HG03469 (cell line): ENCODE measurements at regions not wholly inside any gene's neighbourhood (a gene's known extent, or its start where the extent isn't known, plus 50 kb on each side); places are given as distances from the start of the nearest gene placed in this dataset.
"Not testable (repeated sequence)": the region's sequence is repeated elsewhere in the genome, so short reads cannot be mapped to it uniquely, and the experiment has no call there.

Experiments used
- ATAC-seq: cut with Tn5 transposase; IDR thresholded peaks from one replicate; pipeline ENCODE4 v1.9.1; 2021; ENCODE audit warnings: mild to moderate bottlenecking, moderate library complexity, moderate number of reproducible peaks; ENCODE audit not compliant: unreplicated experiment

DNA sequence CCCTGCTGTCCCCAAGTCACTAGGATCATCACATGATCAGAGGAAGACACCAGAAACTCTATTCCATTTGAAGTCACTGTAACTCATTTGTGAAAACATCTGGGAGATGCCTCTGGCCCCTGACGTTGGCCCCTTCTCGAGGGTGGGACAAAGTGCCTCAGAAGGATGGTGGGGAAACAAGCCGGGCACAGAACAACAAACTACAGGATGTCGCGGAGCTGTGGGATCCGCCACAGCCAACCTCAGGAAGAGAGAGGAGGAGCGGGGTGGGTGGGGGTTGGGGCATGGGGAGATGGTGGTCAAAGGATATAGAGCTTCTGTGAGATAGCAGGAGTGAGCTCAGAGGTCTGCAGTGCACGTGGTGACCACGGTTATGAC lies 265.6 kb upstream of the TCERG1L start:
- no peak for ATAC-seq

DNA sequence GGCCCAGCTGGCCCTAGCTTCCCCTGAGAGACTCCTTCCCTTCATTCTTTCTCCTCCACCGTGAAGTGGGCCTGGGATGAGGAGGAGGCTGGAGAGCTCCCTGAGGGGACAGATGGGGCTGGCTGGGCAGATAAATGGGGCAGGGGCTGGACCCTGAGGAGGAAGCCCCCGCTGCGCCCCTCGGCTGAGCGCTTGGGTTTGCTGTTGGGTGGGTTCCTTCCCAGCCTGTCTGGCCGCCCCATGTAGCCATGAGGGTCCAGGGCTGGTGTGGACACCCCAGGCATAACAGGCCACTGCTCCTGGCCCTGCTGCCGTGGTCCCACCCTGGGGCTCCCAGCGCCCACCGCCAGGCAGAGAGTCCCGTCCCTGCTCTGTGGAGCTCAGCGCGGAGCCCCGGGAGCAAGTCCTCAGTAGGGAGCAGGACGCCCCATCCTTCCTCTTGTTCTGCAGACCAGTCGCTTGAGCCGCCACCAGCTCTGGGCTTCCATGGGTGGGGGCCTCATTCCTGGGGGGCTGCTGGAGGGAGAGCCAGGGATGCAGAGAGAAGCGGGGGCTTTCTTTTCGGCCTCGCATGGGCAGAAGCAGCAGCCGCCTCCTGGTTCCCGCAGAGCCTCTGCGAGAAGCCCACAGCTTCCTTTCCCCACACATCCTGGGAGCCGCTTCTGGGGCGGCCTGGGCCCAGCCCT lies 266.4 kb upstream of the TCERG1L start:
- no peak for ATAC-seq

DNA sequence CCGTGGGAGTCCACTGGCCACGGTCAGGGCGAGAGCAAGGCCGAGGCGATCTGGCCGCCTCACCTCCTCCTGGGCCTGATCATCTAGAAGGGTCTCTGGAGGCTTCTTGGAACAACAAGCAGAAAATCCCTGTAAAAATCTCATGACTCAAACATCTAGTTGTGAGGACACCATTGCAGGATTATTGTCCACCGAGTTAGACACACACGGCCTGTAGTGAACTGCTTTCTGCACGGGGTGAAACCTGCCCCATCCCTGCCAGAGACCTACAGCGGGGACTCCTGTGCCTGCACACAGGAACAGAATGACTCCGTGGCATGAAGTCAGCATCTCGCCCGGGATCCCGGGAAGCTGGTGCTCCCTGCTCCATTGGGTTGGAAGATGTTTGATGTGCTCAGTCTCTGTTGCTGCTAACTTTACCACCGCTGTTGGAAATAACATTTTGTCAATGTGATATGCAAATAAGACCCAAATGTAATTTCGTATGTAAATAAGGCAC lies 267.0 kb upstream of the TCERG1L start:
- ATAC-seq = no peak

DNA sequence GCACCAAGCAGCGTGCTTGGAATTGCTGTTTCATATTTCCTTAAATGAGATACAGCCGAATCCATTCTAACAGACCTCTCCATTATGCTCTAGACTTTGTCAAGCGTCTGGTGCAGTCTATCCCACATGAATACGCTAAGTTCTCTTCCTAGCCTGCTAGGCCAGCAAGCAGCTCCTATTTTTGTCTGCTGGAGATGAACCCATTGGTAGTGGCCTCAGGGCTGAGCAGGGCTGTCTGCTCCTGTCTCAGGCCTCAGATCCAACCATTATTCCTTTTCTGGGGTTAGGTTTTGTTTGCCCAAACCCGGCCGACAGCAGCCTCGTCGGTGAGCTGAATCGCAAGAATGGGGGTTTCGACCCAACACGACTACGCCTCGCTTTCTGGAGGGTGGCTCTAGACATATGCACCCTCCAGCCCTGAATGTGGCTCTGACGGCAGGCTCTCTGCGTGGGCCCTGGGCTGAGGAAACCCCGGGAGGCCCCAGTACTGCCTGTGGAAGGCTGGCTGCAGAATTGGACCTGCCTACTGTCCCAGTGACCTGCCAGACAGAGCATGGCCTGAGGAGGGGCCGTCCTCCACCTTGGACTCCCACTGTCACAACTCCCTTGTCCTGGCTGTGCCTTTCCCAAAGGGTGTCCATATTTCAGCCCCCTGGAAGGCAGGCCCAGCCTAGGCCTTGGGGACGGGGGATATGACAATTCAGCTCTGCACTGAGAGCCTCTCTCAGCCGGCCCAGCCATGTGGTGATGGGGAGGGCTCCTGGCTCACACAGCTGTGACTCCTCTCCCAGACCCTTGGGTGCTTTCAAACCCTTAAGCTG lies 267.9 kb upstream of the TCERG1L start:
- ATAC-seq = no peak

DNA sequence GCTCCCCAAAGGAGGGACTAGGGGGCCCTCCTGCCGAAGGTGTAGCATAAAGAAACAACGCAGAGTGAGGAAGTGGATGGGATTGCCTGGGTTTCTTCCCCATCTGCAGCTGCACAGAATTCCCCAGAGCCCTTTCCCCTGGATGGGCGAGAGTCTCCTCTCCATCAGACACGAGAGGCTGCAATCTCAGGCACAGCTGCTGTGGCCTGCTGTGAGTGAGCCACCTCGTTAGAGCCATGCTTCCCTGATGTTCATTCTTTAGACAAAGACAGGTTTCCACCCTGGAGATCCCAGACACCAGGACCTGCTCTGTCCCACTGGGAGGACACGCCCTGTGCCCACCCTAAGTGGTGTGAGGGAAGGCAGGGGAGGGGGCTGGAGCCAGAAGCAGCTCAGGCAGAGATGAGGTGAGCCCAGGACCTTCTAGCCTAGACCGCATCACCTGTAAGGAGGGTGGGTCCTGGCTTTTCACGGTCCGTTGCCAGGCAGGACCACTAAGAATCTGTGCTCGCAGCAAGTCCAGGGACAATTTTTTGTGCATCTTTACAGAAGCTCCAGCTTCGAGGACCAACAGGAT lies 268.6 kb upstream of the TCERG1L start:
- no peak for ATAC-seq

DNA sequence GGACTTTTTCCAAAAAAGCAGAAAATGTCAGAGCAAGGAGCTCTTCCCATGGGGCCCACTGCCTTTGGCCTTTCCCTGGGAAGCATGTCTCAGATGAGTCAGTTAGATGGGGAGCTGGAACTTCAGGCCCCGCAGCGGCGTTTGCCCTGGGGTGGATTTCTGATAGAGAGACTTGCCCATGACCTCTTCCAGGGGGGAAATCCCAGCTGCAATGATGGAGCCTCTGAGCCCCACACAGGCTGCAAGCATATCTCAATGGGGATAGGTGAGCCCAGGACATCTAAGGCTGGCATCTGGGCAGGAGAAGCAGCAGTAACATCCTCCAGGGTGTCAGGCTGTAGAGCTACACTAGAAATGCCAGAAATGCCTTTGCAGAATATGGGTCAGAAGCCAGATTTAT lies 269.2 kb upstream of the TCERG1L start:
- ATAC-seq = no peak

DNA sequence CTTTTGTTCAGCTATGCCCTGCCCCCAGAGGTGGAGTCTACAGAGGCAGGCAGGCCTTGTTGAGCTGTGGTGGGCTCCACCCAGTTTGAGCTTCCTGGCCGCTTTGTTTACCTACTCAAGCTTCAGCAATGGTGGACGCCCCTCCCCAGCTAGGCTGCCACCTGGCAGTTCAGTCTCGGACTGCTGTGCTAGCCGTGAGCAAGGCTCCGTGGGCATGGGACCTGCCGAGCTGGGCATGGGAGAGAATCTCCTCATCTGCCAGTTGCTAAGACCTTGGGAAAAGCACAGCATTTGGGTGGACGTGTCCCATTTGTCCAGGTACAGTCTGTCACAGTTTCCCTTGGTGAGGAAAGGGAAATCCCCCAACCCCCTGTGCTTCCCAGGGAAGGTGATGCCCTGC lies 270.0 kb upstream of the TCERG1L start:
- ATAC-seq = not testable (repeated sequence)

DNA sequence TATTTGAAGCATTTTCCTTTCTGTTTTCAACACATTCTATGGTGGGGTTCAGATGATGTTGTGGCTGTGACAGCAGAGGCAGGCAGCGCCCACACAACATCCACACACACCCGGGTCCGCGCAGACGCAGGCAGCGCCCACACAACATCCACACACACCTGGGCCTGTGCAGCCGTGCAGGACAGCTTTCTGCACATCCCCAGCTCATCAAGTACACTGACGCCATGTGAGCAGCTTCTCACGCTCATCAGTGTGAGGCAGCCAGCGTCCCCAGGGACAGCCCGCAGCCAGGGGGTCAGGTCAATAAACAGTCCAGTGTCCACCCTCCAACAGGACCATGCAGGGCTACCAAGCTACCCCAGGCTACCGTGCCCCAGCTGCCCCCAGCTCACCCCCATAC lies 272.8 kb upstream of the TCERG1L start:
- no peak for ATAC-seq

DNA sequence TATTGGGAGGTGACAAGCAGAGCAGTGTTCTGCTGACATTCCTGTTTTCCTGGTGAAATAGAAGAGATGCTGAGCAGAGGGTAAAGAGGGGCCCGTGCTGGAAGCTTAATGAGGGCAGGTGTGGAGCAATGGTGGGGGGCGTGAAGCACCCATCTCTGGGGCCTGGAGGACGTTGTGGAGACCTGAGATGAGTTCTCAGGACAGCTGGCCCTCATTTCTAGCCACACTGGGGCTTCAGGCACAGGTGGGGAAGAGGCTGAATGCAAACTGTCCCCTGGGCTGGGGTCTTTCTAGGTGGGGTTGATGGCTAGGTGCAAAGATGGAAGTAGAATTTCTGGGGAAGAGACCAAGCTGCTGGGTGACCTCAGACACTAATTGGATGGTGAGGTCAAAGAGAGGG lies 274.2 kb upstream of the TCERG1L start:
- no peak for ATAC-seq

DNA sequence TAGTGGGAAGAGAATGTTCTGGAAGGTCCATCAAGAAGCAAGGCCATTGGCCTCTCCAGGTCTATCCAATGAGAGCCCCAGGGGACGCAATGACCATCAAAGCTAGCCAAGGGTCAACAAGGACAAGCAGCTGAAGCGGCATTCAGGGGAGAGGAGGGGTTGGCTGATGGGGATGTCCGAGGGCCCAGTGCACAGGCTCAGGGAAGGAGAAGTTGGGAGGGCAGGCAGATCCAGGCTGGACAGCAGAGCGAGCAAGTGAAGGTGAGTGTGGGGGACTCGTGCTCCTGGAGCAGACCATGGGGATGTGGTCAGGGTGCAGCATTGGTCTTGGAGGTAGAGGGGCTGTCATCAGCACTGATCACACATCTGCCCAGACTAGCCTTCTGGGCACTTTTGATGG lies 275.4 kb upstream of the TCERG1L start:
- no peak for ATAC-seq

DNA sequence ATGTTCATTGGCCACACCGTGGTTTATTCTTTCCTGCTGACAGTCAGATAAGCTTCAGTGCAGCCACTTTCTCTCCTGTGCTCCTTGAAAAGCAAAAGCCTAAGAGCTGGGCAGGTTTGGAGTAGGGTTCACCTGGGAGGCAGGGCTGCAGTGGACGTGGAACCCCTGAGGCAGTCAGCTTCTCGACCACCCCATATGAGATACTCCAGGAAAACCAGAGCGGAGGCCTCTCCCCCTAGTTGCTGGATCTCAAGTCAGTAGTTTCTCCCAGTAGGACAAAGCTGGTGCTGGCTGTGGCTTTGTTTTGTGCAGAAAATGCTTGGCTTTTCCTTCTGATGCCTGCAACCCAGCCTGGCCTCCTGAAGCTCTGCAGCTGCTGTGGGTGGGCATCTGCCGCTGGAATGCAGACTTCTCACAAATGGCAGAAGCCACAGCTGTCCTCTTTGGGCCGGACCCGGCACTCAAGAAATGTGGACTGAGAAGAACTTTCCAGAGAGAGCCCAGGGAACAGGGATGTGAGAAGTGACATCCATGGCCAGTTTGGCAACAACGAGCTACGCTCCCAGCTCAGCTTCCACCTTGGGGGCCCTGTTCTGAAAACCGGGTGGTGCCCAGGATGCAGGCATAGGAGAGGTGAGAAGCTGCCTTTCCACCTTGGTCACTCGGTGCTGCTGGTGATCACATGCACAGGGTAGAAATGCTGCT lies 276.6 kb upstream of the TCERG1L start:
- no peak for ATAC-seq

DNA sequence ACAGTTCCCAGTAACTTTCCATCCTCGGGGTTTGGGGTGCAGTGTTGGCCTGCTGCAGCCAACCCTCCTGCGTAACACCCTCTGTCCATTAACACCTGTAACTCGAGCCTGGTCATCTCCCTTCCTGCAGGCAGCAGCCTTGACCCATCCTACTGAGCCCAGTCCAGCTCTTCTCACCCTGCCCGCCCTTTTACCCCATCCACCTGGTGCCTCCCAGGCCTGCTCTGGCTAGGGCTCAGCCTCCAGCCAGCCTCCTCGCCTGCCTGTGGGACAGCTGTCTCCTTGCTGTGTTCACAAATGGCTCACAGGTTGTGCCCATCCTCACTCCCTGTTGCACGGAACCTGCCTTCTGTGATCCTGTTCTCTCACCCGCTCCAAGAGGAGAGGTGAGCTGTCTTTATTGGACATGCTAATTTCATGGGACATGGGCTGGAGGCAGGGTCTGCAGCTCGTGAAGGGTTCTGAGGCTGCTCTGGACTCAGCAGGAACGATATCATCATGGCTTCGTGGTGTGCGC lies 277.2 kb upstream of the TCERG1L start:
- no peak for ATAC-seq

DNA sequence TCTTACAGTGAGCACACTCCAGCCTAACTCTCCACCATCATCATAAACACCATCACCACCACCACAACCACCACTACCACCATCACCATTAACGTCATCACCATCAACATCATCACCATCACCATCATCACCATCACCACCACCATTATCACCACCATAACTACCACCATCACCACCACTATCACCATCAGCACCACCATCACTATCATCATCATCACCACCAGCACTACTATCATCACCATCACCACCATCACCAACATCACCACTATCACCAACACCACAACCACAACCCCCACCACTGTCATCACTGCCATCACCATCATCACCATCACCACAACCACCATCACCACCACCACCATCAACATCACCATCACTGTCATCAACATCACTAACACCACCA lies 279.0 kb upstream of the TCERG1L start:
- no peak for ATAC-seq

DNA sequence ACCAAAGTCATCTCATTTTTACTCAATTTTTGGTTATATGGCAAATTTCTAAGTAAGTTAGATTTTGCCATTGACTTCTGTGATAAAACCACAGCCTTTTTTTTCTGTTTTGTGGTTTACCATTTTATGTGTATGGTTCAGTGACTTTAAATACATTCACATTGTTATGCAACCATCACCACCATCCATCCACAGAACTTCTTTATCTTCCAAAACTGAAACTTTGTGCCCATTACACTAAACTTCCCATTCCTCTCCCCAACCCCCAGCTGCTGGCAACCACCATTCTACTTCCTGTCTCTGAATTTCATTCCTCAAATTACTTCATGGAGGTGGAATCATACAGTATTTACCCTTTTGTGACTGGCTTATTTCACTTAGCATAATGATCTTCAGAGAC lies 280.4 kb upstream of the TCERG1L start:
- no peak for ATAC-seq

DNA sequence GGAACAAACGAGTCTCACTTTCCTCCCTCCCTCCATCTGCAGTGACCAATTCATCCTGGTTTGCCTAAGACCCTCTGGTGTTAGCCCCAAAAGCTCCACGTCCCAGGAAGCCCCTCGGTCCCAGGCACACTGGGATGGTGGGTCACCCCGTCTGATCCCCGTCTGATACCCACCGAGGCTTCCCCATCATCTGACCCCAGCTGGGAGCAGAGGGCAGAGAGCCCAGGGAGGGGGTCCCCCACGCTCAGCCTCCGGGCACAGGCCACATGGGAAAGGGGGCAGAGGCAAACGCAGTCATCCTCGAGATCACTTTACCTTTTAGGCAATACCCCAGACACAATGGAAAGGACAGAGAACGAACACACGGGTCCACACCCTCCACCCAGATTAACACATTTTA lies 291.6 kb upstream of the PPP2R2D start:
- no peak for ATAC-seq

DNA sequence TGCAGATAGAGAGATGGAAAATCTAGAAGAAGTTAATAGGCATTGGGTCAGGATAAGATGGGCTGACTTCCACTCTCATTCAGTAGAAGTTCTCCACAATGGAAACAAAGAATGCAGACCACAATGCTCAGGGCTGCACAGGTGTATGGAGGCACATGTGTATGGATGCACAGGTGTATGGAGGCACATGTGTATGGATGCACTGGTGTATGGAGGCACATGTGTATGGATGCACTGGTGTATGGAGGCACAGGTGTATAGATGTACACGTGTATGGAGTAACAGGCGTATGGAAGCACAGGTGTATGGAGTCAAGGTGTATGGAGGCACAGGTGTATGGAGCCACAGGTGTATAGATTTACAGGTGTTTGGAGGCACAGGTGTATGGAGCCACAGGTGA lies 285.7 kb upstream of the PPP2R2D start:
- ATAC-seq = no peak

DNA sequence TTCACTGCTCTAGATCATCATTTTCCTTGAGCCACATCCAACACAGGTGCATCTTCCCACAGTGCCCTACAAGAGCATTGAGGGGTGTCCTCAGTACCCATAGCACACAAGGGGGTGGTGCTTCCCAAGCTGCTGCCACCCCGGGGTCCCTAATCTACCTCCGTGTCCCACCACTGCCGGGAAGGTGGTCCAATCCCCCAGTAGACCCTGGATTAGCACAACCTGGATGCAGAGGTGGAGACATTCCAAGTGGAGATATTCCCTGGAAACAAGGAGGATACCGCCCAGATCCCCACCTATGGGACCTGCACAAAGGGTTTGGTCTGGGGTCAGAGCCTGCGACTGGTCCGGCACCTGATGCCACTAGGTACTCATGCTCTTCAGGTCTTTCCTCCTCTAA lies 284.8 kb upstream of the PPP2R2D start:
- no peak for ATAC-seq

DNA sequence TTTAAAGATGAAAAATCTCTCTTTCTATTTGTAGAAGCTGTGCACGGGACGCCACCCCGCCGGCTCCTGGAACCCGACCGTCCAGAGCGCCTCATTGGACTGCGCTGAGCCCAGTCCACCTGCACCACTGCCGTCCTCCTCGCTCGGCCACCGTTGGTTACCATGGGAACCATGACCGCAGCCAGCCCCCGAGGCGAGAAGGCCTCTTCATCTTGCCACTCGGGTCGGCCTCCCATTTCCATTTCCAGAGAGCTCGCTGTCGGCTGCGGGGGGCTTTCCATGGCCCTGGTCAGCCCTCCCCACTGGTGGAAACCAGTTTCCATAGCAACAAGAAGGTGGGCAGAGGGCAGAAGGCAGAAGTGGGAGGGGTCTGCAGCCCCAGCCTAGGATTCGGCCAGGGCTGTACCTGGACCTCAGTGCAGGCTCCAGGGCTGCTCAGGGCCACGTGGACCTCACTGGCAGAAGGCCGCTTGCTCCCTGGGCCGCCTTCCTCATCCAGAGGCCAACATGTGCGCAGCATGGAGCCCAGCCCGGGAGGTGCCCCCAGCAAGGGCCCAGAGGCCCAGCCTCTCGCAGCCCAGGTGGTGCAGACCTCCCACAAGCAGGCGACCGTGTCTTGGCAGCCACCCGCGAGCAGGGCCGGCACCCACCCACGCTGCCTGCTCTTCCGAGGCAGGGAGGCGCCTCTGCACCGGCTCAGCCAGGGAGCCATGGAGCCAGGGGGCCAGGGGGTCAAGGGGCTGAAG lies 283.5 kb upstream of the PPP2R2D start:
- no peak for ATAC-seq

DNA sequence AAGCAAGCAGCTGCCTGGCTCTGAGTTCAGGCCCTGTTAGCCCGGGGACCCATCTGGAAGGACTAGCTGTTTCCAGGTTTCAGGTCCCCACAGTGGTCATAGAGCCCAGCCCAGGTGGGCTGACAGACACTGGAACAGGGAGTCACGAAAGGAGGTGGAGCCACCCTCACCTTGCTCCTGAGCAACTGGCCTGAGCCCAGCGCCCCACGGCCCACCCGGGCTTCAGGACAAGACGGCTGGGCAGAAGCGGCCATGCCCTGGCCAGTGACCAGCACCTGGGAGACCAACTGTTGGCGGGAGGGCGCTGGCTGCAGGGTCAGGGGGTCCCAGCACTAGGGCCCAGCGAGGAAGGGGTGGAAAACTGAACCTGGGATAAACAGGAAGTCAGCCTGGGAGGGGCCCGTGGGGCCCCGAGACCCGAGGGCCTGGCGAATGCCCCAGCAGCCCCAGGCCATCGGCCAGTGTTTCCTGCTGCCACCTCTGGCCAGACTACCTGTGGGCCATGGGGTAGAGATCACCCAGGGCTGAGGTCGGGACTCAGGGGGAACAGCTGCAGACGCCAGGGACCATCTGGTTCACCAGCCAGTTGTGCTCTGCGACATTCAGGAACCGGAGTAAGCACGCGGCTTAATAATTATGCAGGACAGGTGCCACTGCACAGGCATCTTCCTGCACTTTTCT lies 282.1 kb upstream of the PPP2R2D start:
- no peak for ATAC-seq

DNA sequence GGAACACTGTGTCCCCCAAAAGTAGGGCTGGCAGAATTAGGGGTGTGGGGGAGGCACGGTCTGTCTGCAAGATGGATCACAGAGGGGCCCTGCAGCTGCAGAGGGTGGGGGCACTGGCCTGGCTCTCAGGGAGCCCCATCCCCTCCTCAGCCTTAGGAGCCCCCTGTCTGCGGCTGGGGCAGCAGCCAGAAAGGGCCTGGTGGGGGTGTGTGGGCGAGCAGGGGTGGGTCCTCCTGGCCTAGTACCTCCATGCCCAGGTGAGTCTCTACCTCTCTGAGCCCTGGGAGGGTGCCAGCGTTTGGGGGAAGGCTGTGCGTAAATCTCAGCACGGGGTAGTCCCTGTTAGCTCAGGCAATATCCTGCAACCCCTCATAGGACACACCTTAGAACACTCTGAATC lies 280.5 kb upstream of the PPP2R2D start:
- no peak for ATAC-seq
